OCI-LY3 (cell line): ENCODE measurements at regions not wholly inside any gene's neighbourhood (a gene's known extent, or its start where the extent isn't known, plus 50 kb on each side); places are given as distances from the start of the nearest gene placed in this dataset.

ENCODE experiments used
- EZH2phosphoT487 ChIP-seq: fragments of 200-600 bp; shearing (Covaris generic); IDR thresholded peaks from 2 replicates; pipeline ENCODE4 v1.6.1; 2018; ENCODE audit warnings: antibody characterized with exemption, mixed run types, low read depth
- TF ChIP-seq, protein P1 (sequence below): fragments of 200-600, 300-600 bp; sonication (generic); IDR thresholded peaks from 2 replicates; pipeline ENCODE4 v1.5.1; 2014; ENCODE audit warnings: antibody characterized with exemption, low read length, low read depth

DNA sequence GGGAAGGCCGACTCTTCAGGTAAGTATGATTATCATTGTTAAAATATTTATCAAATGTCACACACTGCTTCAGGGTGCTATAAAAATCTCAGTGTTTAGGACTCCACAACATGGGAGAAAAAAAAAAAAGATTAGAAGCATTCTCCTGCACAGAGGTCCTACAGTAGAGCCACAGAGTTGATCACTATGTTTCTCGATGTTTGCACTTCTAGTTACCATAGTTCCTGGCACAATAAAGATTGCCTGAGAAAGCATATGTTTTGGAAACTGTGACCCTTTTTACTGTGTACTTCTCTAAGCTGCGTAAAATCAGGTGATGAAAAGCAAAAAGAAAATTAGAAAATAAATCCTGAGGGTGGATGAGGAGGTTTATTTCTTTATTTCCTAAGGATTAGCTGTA is 269.9 kb upstream of the SYNCRIP start:
- no peak for TF ChIP-seq EZH2phosphoT487
- TF ChIP-seq, protein P1, sequence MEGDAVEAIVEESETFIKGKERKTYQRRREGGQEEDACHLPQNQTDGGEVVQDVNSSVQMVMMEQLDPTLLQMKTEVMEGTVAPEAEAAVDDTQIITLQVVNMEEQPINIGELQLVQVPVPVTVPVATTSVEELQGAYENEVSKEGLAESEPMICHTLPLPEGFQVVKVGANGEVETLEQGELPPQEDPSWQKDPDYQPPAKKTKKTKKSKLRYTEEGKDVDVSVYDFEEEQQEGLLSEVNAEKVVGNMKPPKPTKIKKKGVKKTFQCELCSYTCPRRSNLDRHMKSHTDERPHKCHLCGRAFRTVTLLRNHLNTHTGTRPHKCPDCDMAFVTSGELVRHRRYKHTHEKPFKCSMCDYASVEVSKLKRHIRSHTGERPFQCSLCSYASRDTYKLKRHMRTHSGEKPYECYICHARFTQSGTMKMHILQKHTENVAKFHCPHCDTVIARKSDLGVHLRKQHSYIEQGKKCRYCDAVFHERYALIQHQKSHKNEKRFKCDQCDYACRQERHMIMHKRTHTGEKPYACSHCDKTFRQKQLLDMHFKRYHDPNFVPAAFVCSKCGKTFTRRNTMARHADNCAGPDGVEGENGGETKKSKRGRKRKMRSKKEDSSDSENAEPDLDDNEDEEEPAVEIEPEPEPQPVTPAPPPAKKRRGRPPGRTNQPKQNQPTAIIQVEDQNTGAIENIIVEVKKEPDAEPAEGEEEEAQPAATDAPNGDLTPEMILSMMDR, result no peak
